Nucleus accumbens (tissue), 56 donors: ENCODE measurements at regions not wholly inside any gene's neighbourhood (a gene's known extent, or its start where the extent isn't known, plus 50 kb on each side); places are given as distances from the start of the nearest gene placed in this dataset.

Source experiments
- DNase-seq, 56 donors: peaks; one replicate each; lab custom pipeline; 2025; lab: John Stamatoyannopoulos, UW

- no peak for DNase-seq
These were observed 315.2 kb downstream of the GATA3 start for GRCh38 chr10:8369666-8370065.

- no peak for DNase-seq
These were observed 319.8 kb downstream of the GATA3 start for GRCh38 chr10:8374334-8374733.

GRCh38 chr10:8375137-8375536, 320.6 kb downstream of the GATA3 start:
- DNase-seq: no peak

- no peak for DNase-seq
These were observed 323.9 kb downstream of the GATA3 start for GRCh38 chr10:8378198-8378983.

GRCh38 chr10:8379906-8380832, 325.7 kb downstream of the GATA3 start:
- DNase-seq: no peak

GRCh38 chr10:8380833-8381496, 326.5 kb downstream of the GATA3 start:
- no peak for DNase-seq

GRCh38 chr10:8386781-8387180, 332.3 kb downstream of the GATA3 start:
- DNase-seq: no peak

- no peak for DNase-seq
These were observed 335.1 kb downstream of the GATA3 start for GRCh38 chr10:8389630-8390029.

GRCh38 chr10:8392216-8392615, 337.7 kb downstream of the GATA3 start:
- no peak for DNase-seq

GRCh38 chr10:8393531-8393930, 339.0 kb downstream of the GATA3 start:
- no peak for DNase-seq

- DNase-seq: no peak
These were observed 342.2 kb downstream of the GATA3 start for GRCh38 chr10:8396675-8397074.

GRCh38 chr10:8398771-8399170, 344.3 kb downstream of the GATA3 start:
- DNase-seq: no peak

- no peak for DNase-seq
These were observed 345.7 kb downstream of the GATA3 start for GRCh38 chr10:8400151-8400550.

GRCh38 chr10:8400892-8401291, 346.4 kb downstream of the GATA3 start:
- DNase-seq: no peak

- DNase-seq: no peak
These were observed 347.0 kb downstream of the GATA3 start for GRCh38 chr10:8401531-8401930.

GRCh38 chr10:8402576-8402975, 348.1 kb downstream of the GATA3 start:
- no peak for DNase-seq

- no peak for DNase-seq
These were observed 349.4 kb downstream of the GATA3 start for GRCh38 chr10:8403711-8404371.

- DNase-seq: no peak
These were observed 350.2 kb downstream of the GATA3 start for GRCh38 chr10:8404721-8405120.

- DNase-seq: no peak
These were observed 351.1 kb downstream of the GATA3 start for GRCh38 chr10:8405596-8405995.

GRCh38 chr10:8407501-8408021, 353.1 kb downstream of the GATA3 start:
- DNase-seq: no peak
